GM21515 (cell line): ENCODE measurements at regions not wholly inside any gene's neighbourhood (a gene's known extent, or its start where the extent isn't known, plus 50 kb on each side); places are given as distances from the start of the nearest gene placed in this dataset.
"Not testable (repeated sequence)": the region's sequence is repeated elsewhere in the genome, so short reads cannot be mapped to it uniquely, and the experiment has no call there.

ENCODE experiments used
- ATAC-seq: cut with Tn5 transposase; IDR thresholded peaks from one replicate; pipeline ENCODE4 v1.9.1; 2021; ENCODE audit not compliant: unreplicated experiment

GRCh38 chr7:22066522-22066921, 120.8 kb upstream of the CDCA7L start:
- no peak for ATAC-seq

DNA sequence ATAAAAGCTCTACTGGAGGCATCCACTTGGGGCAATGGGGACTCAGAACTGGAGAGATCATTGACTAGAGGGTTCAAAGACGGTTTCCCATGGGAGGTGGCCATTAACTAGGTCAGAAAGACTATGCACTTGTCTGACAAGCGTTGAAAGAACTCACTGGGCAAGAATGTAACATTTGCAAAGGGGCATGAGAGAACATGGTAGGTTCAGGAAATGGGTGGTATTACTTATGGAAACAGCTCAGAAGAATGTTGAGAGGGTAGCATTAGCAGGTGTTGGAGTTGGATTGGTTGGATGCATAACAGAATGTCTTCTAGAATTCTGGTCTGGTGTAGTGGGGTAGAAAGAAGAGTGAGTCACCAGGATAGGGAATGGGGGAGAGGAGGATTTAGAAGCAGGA, 119.1 kb upstream of the CDCA7L start:
- ATAC-seq, result no peak

- ATAC-seq, result no peak
These were observed 116.1 kb upstream of the CDCA7L start for GRCh38 chr7:22061775-22062174.

GRCh38 chr7:22060863-22061262, 115.2 kb upstream of the CDCA7L start:
- no peak for ATAC-seq

- no peak for ATAC-seq
These were observed 114.5 kb upstream of the CDCA7L start for GRCh38 chr7:22060197-22060596.

DNA sequence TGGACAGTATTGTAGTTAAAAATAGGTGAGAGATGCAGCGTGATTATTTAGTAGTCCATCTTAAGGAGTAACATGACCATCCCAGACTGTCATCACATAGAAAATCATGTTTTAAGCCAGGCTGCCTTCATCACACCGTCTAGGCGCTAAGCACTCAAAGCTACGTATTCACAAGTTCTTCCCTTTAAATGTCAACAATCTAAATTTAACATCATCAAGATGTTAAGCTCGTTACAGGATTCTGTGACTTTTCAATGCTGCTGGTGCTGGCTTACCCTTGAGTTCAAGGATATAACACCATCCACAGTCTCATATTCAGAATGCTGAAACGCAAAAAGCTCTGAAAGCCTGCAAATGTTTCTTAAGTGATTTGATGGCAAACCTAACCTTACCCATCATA, 109.5 kb upstream of the CDCA7L start:
- no peak for ATAC-seq

GRCh38 chr7:22052674-22053365, 107.1 kb upstream of the CDCA7L start:
- no peak for ATAC-seq

DNA sequence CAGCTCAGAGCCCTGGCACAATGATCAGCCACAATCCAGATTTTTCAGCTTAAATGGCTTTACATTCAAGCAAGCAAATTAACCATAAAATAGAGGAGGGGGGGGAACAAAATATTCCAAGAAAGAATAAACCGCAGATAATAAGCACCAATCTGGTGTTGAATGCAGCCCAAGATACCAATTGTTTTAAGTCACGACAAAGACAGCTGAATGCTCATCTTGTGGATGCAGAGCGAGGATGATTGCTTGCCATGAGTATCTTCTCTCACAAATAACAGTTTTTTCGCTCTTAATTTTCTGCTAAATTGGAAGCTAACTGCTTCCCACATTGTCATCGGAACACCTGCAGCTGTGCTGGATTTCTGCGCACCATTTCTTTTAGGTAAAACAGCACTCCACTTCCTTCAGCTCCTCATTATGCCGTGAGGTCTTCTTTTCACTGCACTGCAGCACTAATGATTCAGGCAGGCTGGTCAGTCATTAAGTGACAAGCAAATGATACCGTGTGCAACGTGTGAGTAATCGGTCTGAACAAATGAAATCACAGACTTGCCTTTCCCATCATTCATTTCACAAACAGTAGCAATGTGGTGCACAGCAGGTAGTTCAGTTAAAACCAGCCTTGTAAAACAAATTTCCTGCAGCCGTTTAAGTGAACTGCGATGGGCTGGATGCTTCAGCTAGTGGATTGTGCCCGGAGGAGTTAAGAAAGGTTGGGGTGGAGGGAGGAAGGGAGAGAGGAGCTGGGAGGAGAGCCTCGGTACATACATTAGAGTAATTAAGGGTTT, 106.4 kb upstream of the CDCA7L start:
- no peak for ATAC-seq

DNA sequence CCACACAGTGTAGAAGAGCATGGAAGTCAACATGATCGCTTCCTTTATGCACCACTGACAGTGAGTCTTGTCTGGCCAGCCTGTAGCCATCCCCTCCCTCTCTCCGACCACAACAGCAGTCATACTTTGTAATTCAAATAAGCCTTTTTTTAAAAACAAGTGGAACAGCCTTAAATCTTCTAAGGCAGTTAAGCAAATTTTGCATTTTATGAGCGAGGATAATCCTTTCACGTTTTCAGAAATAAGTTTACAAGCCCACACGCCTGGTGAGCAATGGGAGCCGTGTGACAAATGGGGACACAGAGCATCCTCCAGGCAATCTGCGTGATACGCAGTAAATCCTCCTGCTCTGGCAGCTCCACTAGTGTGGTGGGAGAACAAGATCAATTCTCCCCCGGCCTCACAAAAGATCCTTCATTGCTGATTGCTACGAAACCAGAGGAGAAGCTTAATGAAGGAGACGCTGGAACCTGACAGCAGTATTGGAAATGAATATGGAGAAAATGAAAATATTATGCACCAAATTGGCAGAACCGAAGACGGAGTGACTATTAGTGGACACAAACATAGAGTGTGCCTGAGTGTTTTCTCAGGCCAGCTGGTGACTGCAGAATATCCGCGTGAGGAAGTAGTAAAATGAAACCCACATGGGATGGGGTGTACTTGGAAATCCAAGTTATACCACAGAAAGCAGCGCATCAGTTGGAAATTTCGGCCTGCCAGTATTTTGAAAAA, 104.2 kb upstream of the CDCA7L start:
- ATAC-seq, result no peak

- no peak for ATAC-seq
These were observed 97.7 kb upstream of the CDCA7L start for GRCh38 chr7:22043367-22043766.

DNA sequence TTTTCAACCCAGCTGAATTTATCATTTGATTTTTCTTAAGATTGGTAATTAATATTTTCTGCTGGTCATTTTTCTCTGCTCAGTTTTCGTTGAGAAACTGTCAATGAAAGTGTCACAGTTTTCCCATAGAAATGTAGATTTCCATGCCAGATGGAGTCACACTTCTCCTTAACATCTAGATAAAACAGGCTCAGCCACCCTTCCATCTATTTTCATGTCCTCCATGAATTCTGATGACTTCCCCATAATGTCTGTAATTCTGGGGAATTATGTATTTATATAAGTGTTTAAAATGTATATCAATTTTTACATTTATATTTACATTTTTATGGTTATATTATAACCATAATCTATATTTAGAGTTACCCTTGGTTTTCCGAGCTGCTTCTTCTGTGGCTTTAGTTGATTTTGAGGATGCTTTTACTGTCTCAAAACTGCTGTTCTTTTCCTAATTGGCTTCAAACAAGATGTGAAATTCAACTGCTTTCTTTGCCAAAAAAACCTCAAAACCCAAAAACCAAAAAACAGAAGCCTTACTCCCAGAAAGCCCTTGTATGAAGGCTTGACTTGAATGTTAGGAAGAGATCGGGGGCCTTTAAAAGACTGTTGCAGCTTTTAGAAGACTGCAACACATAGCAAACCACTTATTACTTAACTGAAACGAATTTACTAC, 95.4 kb upstream of the CDCA7L start:
- ATAC-seq, result no peak

GRCh38 chr7:22039670-22040069, 94.0 kb upstream of the CDCA7L start:
- no peak for ATAC-seq

DNA sequence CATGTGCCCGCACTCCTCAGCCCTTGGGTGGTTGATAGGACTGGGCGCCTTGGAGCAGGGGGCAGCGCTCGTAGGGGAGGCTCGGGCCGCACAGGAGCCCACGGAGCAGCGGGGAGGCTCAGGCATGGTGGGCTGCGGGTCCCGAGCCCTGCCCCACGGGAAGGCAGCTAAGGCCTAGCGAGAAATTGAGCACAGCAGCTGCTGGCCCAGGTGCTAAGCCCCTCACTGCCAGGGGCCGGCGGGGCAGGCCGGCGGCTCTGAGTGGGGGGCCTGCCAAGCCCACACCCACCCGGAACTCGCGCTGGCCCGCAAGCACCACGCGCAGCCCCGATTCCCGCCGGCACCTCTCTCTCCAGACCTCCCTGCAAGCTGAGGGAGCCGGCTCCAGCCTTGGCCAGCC, 86.7 kb upstream of the CDCA7L start:
- ATAC-seq, result not testable (repeated sequence)

- ATAC-seq, result not testable (repeated sequence)
These were observed 83.0 kb upstream of the CDCA7L start for GRCh38 chr7:22028656-22029055.

DNA sequence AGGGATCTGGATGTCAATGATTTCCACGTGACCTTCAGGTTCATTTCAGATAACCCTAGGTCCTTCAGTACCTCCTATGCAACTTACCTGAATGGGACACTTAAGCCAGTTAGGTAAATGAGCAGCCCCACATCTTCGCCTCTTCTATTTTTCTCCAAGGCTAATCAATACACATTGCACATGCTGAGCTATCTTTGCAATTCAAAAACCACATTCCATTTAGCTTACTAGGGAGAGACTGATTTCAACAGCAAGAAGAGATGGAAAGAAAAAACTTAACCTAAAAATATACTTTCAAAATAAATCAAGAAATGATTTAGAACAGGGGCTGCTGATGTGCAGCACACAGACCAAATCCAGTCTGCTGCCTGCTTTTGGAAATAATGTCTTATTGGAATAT, 81.8 kb upstream of the CDCA7L start:
- ATAC-seq, result no peak

GRCh38 chr7:22025983-22026382, 80.3 kb upstream of the CDCA7L start:
- no peak for ATAC-seq

- no peak for ATAC-seq
These were observed 79.4 kb upstream of the CDCA7L start for GRCh38 chr7:22025075-22025474.

GRCh38 chr7:22019931-22020330, 74.2 kb upstream of the CDCA7L start:
- no peak for ATAC-seq

GRCh38 chr7:22016507-22016906, 70.8 kb upstream of the CDCA7L start:
- ATAC-seq, result no peak

DNA sequence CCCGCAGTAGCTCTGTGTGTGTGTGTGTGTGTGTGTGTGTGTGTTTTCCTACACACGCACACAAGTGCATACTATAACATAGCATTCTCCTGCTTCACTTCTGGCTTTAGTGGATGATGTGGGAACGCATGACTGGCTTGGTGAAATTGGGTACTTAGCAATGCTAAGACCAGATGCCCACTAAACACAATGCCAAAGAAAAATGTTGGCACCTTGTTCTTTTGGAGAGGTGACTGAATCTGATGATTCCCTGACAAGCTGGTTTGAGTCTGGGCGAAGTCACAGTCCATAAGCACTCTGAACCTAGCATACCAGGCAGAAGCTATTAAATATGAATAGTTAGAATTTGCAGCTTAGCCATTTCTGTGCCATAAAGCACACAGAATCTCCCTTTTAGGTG, 68.0 kb upstream of the CDCA7L start:
- ATAC-seq, result no peak

GRCh38 chr7:22008683-22009082, 63.0 kb upstream of the CDCA7L start:
- no peak for ATAC-seq
